ENCODE measurements at regions not wholly inside any gene's neighbourhood (a gene's known extent, or its start where the extent isn't known, plus 50 kb on each side); places are given as distances from the start of the nearest gene placed in this dataset.

DNA sequence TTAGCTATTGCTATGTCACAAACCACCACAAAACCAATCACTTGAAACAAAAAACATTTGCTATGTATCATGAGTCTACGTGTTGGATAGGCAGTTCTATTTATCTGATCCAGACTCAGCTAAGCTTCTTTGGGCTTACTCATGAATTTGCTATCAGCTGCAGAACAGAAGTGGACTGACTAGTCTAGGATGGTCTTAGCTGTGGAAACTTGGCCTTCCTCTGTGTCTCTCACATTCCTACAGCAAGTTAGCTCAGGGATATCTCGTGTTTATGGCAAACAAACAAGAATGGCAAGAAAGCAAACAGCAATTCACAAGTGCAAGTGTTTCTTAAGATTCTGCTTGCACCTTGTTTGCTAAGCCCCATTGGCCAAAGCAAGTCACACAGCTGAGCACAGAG, 288.0 kb upstream of the TNP1 start:
- Histone ChIP-seq H3K27ac (ENCODE audit: low read depth, low read length) (no peak overlapping the region), H3K9me3 (ENCODE audit: insufficient read depth, low read length) (no peaks in the 10 kb centered on the region), H3K36me3 (ENCODE audit: low read length) (no peaks in the 10 kb centered on the region), H3K79me2 (ENCODE audit: insufficient read depth, low read length) (no peaks in the 10 kb centered on the region), H3F3A (ENCODE audit: insufficient read depth) (no peaks in the 10 kb centered on the region), H2AFZ (ENCODE audit: low read depth, low read length, severe bottlenecking) (no peak overlapping the region), H3K9ac (ENCODE audit: low read length) (no peak overlapping the region), H3K4me3 (ENCODE audit: insufficient read depth, low read length, poor library complexity, severe bottlenecking) (no peak overlapping the region), H3K27me3 (ENCODE audit: low read length) (no peaks in the 10 kb centered on the region), H3K4me2 (ENCODE audit: low read depth, low read length, poor library complexity, severe bottlenecking) (no peak overlapping the region), H3K9me2 (replicated peaks; ENCODE audit: insufficient read depth, low read length) (no peaks in the 10 kb centered on the region), H4K20me1 (ENCODE audit: low read depth, low read length) (no peaks in the 10 kb centered on the region)
- TF ChIP-seq, protein P1, sequence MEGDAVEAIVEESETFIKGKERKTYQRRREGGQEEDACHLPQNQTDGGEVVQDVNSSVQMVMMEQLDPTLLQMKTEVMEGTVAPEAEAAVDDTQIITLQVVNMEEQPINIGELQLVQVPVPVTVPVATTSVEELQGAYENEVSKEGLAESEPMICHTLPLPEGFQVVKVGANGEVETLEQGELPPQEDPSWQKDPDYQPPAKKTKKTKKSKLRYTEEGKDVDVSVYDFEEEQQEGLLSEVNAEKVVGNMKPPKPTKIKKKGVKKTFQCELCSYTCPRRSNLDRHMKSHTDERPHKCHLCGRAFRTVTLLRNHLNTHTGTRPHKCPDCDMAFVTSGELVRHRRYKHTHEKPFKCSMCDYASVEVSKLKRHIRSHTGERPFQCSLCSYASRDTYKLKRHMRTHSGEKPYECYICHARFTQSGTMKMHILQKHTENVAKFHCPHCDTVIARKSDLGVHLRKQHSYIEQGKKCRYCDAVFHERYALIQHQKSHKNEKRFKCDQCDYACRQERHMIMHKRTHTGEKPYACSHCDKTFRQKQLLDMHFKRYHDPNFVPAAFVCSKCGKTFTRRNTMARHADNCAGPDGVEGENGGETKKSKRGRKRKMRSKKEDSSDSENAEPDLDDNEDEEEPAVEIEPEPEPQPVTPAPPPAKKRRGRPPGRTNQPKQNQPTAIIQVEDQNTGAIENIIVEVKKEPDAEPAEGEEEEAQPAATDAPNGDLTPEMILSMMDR (IDR thresholded peaks at IDR 0.05; ENCODE audit: insufficient read depth, low read length, poor library complexity, severe bottlenecking): no peak
- no peak for TF ChIP-seq EZH2phosphoT487 (conservative IDR thresholded peaks at IDR 0.05; ENCODE audit: low read length)

GRCh38 chr2:217146956-217147355, 287.1 kb upstream of the TNP1 start:
- no peaks in the 10 kb centered on the region for H3K27me3 ChIP-seq (ENCODE audit: low read length)
- no peaks in the 10 kb centered on the region for H4K20me1 ChIP-seq (ENCODE audit: low read depth, low read length)
- TF ChIP-seq EZH2phosphoT487 (conservative IDR thresholded peaks at IDR 0.05; ENCODE audit: low read length): no peak
- TF ChIP-seq, protein P1 (IDR thresholded peaks at IDR 0.05; ENCODE audit: insufficient read depth, low read length, poor library complexity, severe bottlenecking): no peak
- H2AFZ ChIP-seq (ENCODE audit: low read depth, low read length, severe bottlenecking): no peak overlapping the region
- no peaks in the 10 kb centered on the region for H3K79me2 ChIP-seq (ENCODE audit: insufficient read depth, low read length)
- H3K4me2 ChIP-seq (ENCODE audit: low read depth, low read length, poor library complexity, severe bottlenecking): no peak overlapping the region
- no peak overlapping the region for H3K27ac ChIP-seq (ENCODE audit: low read depth, low read length)
- H3K4me3 ChIP-seq (ENCODE audit: insufficient read depth, low read length, poor library complexity, severe bottlenecking): no peak overlapping the region
- H3K9ac ChIP-seq (ENCODE audit: low read length): no peak overlapping the region
- no peaks in the 10 kb centered on the region for H3F3A ChIP-seq (ENCODE audit: insufficient read depth)
- no peaks in the 10 kb centered on the region for H3K9me2 ChIP-seq (replicated peaks; ENCODE audit: insufficient read depth, low read length)
- no peaks in the 10 kb centered on the region for H3K36me3 ChIP-seq (ENCODE audit: low read length)
- H3K9me3 ChIP-seq (ENCODE audit: insufficient read depth, low read length): no peaks in the 10 kb centered on the region

DNA sequence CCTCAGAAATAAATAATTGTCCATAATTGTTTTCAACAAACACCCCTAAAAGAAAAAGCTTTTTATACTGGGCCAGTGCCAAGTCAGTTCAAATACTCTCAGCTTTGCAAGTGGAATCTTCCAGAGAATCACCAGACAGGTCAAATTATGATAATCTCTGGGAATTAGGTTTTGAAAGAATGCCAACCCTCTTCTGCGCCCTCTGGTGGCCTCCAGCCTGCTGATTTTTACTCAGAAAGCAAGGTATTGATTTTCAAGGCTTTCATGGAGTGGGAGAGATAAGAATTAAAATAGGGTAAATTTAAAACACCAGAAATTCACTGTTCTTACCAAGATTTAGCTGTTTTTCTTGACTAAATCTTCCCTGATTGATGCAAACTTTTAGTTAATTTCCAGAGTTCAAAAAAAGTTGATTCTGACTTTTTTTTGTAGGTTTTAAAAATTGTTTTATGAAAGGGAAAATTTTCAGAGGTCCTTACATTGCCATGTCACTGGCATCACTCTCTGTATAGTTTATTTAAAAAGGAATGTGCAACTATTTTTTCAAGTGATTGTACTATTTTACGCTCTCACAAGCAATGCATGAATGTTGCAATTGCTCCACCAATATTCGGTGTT, 282.9 kb upstream of the TNP1 start:
- Histone ChIP-seq H3K36me3 (ENCODE audit: low read length) (no peaks in the 10 kb centered on the region), H3K27ac (ENCODE audit: low read depth, low read length) (no peak overlapping the region), H3K4me3 (ENCODE audit: insufficient read depth, low read length, poor library complexity, severe bottlenecking) (no peak overlapping the region), H3K79me2 (ENCODE audit: insufficient read depth, low read length) (no peaks in the 10 kb centered on the region), H3K27me3 (ENCODE audit: low read length) (no peaks in the 10 kb centered on the region), H3K4me2 (ENCODE audit: low read depth, low read length, poor library complexity, severe bottlenecking) (no peak overlapping the region), H3F3A (ENCODE audit: insufficient read depth) (no peaks in the 10 kb centered on the region), H3K9me2 (replicated peaks; ENCODE audit: insufficient read depth, low read length) (no peaks in the 10 kb centered on the region), H3K9me3 (ENCODE audit: insufficient read depth, low read length) (no peaks in the 10 kb centered on the region), H4K20me1 (ENCODE audit: low read depth, low read length) (no peaks in the 10 kb centered on the region), H3K9ac (ENCODE audit: low read length) (no peak overlapping the region), H2AFZ (ENCODE audit: low read depth, low read length, severe bottlenecking) (no peak overlapping the region)
- no peak for TF ChIP-seq EZH2phosphoT487 (conservative IDR thresholded peaks at IDR 0.05; ENCODE audit: low read length)
- TF ChIP-seq, protein P1 (IDR thresholded peaks at IDR 0.05; ENCODE audit: insufficient read depth, low read length, poor library complexity, severe bottlenecking): peak; percentile 46

Data from SU-DHL-6 (cell line).